Kidney (tissue), 13 donors: ENCODE measurements at regions not wholly inside any gene's neighbourhood (a gene's known extent, or its start where the extent isn't known, plus 50 kb on each side); places are given as distances from the start of the nearest gene placed in this dataset.

Experiments
- DNase-seq, 5 donors: peaks; one replicate each; pipeline ENCODE4 v3.0.0-alpha.2; 2013 to 2020
- FAIRE-seq: peaks from 2 replicates; lab custom pipeline; 2012; peaks lifted over from hg19 to GRCh38; lab: Jason Lieb, UNC
- H3K27ac ChIP-seq, 2 donors: one replicate each; pipeline ENCODE4 v1.7.0; 2013; ENCODE audit warnings: low read depth in 2 of 2, low read length in 2 of 2, inconsistent platforms in 1 of 2
- H3K27me3 ChIP-seq: one replicate; pipeline ENCODE4 v1.7.1; 2013; ENCODE audit warnings: low read length, inconsistent platforms; ENCODE audit not compliant: control insufficient read depth, insufficient read depth
- H3K36me3 ChIP-seq, 3 donors: one replicate each; pipeline versions ENCODE4 v1.7.0 to v1.7.1; 2013; ENCODE audit warnings: low read length in 3 of 3, control low read depth in 1 of 3, inconsistent platforms in 1 of 3; ENCODE audit not compliant: insufficient read depth in 3 of 3, control insufficient read depth in 2 of 3
- H3K4me1 ChIP-seq, 3 donors: one replicate each; pipeline versions ENCODE4 v1.7.0 to v1.7.1; 2013; ENCODE audit warnings: low read length in 3 of 3, inconsistent platforms in 1 of 3, low read depth in 1 of 3; ENCODE audit not compliant: control insufficient read depth in 2 of 3, insufficient read depth in 2 of 3
- H3K4me3 ChIP-seq, 3 donors: one replicate each; pipeline versions ENCODE4 v1.7.0 to v1.8.1; 2013; ENCODE audit warnings: low read length in 3 of 3, control low read depth in 1 of 3, inconsistent platforms in 1 of 3
- H3K9ac ChIP-seq, 3 donors: one replicate each; pipeline versions ENCODE4 v1.7.0 to v1.7.1; 2013; ENCODE audit warnings: low read length in 3 of 3, control low read depth in 1 of 3, inconsistent platforms in 1 of 3
- H3K9me3 ChIP-seq, 3 donors: one replicate each; pipeline versions ENCODE4 v1.7.0 to v1.7.1; 2013; ENCODE audit warnings: low read length in 3 of 3, control low read depth in 1 of 3, inconsistent platforms in 1 of 3; ENCODE audit not compliant: control insufficient read depth in 2 of 3, insufficient read depth in 1 of 3
- intact Hi-C: fragments of 100-400 bp; cut with DNase I; formaldehyde crosslinking; loops from one replicate; pipeline ENCODE4 v1.11.1; 2022
- TF ChIP-seq, protein P1 (sequence below): IDR thresholded peaks from 3 replicates; pipeline ENCODE4 v1.5.1; 2012; ENCODE audit warnings: mild to moderate bottlenecking, moderate library complexity, borderline replicate concordance; ENCODE audit not compliant: insufficient read depth; ENCODE audit errors: extremely low read depth
- donor health status: control.
- donor health status: control.
- donor health status: control.
- donor health status: control.
- donor health status: control.
- donor health status: DM: yes; HTN: yes; CAD: no.
- donor health status: Normal renal cell carcinoma (clear cell type).

DNA sequence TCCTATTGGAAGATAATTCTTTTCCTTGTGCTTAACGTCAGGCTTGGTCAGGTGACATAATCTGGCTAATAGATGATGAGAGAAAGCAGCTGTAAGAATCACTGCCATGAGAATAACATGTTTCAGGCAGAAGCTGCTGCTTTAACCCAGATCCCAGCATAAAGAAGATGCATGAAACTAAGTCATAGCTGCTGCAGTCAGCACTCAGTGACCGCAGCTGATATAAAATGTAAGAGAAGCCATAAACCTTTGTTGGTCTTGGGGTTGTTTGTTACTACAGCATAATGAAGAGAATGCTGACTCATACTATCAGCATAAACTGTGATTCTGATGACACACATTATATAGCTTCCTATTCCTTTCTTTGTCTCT, 274.3 kb upstream of the TRIB2 start:
- H3K27me3 ChIP-seq: no peaks in the 10 kb centered on the region
- no peak overlapping the region for H3K27ac ChIP-seq
- TF ChIP-seq, protein P1, sequence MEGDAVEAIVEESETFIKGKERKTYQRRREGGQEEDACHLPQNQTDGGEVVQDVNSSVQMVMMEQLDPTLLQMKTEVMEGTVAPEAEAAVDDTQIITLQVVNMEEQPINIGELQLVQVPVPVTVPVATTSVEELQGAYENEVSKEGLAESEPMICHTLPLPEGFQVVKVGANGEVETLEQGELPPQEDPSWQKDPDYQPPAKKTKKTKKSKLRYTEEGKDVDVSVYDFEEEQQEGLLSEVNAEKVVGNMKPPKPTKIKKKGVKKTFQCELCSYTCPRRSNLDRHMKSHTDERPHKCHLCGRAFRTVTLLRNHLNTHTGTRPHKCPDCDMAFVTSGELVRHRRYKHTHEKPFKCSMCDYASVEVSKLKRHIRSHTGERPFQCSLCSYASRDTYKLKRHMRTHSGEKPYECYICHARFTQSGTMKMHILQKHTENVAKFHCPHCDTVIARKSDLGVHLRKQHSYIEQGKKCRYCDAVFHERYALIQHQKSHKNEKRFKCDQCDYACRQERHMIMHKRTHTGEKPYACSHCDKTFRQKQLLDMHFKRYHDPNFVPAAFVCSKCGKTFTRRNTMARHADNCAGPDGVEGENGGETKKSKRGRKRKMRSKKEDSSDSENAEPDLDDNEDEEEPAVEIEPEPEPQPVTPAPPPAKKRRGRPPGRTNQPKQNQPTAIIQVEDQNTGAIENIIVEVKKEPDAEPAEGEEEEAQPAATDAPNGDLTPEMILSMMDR: no peak
- no peaks in the 10 kb centered on the region for H3K4me1 ChIP-seq
- intact Hi-C loops: no loop called here
- no peak overlapping the region for H3K9ac ChIP-seq
- H3K4me3 ChIP-seq: no peak overlapping the region
- H3K36me3 ChIP-seq: no peaks in the 10 kb centered on the region
- no peak for FAIRE-seq
- DNase-seq: no peak
- no peaks in the 10 kb centered on the region for H3K9me3 ChIP-seq

GRCh38 chr2:12448846-12449505, 267.8 kb upstream of the TRIB2 start:
- Histone ChIP-seq H3K27ac (no peak overlapping the region), H3K27me3 (no peaks in the 10 kb centered on the region), H3K4me3 (no peak overlapping the region), H3K9me3 (no peaks in the 10 kb centered on the region), H3K4me1 (no peaks in the 10 kb centered on the region), H3K9ac (no peak overlapping the region), H3K36me3 (no peaks in the 10 kb centered on the region)
- DNase-seq (no peak), FAIRE-seq (no peak)
- TF ChIP-seq, protein P1: no peak
- intact Hi-C loops: no loop called here

GRCh38 chr2:12451726-12452125, 265.0 kb upstream of the TRIB2 start:
- Histone ChIP-seq H3K4me3 (no peak overlapping the region), H3K9ac (no peak overlapping the region), H3K27ac (no peak overlapping the region), H3K9me3 (no peaks in the 10 kb centered on the region), H3K36me3 (no peaks in the 10 kb centered on the region), H3K4me1 (peaks cover 0 to 5% (median 0%) of the 10 kb centered on the region in 3 donors), H3K27me3 (no peaks in the 10 kb centered on the region)
- no peak for FAIRE-seq
- intact Hi-C loops: no loop called here
- DNase-seq: no peak
- TF ChIP-seq, protein P1: no peak

DNA sequence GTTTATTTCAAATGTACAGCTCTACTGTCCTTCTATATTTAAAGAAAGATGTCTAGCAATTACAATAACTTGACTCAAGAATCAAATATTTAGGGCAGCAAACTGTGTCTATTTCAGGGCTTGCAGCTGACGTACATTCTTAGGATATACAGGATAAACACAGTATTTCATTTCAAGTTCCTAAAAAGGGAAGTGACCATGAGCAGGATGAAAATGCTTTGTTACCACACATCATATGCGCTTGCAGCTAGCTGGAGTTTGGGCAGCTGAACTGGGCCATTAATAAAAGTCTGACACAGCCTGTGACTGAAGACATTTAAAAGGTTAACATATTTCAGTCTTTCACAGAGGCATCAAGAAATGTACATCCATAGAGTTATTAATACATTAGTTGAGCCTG, 264.6 kb upstream of the TRIB2 start:
- DNase-seq (peak in 1 of 5 donors; percentile 44), FAIRE-seq (no peak)
- H3K27me3 ChIP-seq: no peaks in the 10 kb centered on the region
- H3K27ac ChIP-seq: no peak overlapping the region
- H3K4me1 ChIP-seq: peaks cover 0 to 9% (median 0%) of the 10 kb centered on the region in 3 donors
- TF ChIP-seq, protein P1: no peak
- H3K4me3 ChIP-seq: no peak overlapping the region
- no peak overlapping the region for H3K9ac ChIP-seq
- intact Hi-C loops: no loop called here
- H3K9me3 ChIP-seq: no peaks in the 10 kb centered on the region
- no peaks in the 10 kb centered on the region for H3K36me3 ChIP-seq
